ENCODE measurements at regions not wholly inside any gene's neighbourhood (a gene's known extent, or its start where the extent isn't known, plus 50 kb on each side); places are given as distances from the start of the nearest gene placed in this dataset.

GRCh38 chr12:126768517-126768916 is 1498.5 kb upstream of the TMEM132C start:
- WGBS, 2 experiments (ENCODE audit: extremely low coverage in 1 of 2, insufficient coverage in 1 of 2, insufficient read length in 1 of 2, insufficient replicate concordance in 2 of 2, low coverage in 1 of 2, low lambda C conversion rate in 2 of 2, missing lambda C conversion rate in 1 of 2): 95% methylated on average over 4 of the region's 4 CpGs; no CpG with 5 or more reads in 1 of the 2 experiments
- no peak overlapping the region for H2BK15ac ChIP-seq (ENCODE audit: low read length)
- no peaks in the 10 kb centered on the region for H3K4me1 ChIP-seq (replicated peaks in 1 of 4; ENCODE audit: control insufficient read depth in 3 of 4, insufficient read depth in 4 of 4, low read length in 3 of 4)
- H2BK5ac ChIP-seq (ENCODE audit: low read depth, low read length): no peak overlapping the region
- H3K4me2 ChIP-seq (ENCODE audit: insufficient read depth in 1 of 2, low read depth in 2 of 2, low read length in 2 of 2): no peak overlapping the region
- H4K20me1 ChIP-seq (replicated peaks in 1 of 2; ENCODE audit: control insufficient read depth in 1 of 2, insufficient read depth in 2 of 2, low read length in 2 of 2): no peaks in the 10 kb centered on the region
- H3K9ac ChIP-seq (replicated peaks in 1 of 4; ENCODE audit: extremely low read depth in 1 of 4, low read depth in 3 of 4, low read length in 3 of 4): no peak overlapping the region
- no peaks in the 10 kb centered on the region for H3K79me2 ChIP-seq (ENCODE audit: control insufficient read depth in 1 of 2, insufficient read depth in 2 of 2, low read length in 2 of 2)
- H3K56ac ChIP-seq (replicated peaks; ENCODE audit: insufficient read length, low read depth, low read length): no peak overlapping the region
- H3K36me3 ChIP-seq (ENCODE audit: control insufficient read depth in 2 of 4, insufficient read depth in 4 of 4, low read length in 3 of 4): no peaks in the 10 kb centered on the region
- H3K4me3 ChIP-seq (ENCODE audit: extremely low read depth in 1 of 4, insufficient read depth in 2 of 4, low read depth in 3 of 4, low read length in 4 of 4): no peak overlapping the region
- H3K4ac ChIP-seq (replicated peaks; ENCODE audit: insufficient read length, low read depth, low read length): no peak overlapping the region
- no peak overlapping the region for H2BK20ac ChIP-seq (ENCODE audit: low read length)
- H4K8ac ChIP-seq (ENCODE audit: extremely low read depth, insufficient read depth, low read length): no peak overlapping the region
- FAIRE-seq (no peak), DNase-seq (ENCODE audit: low read depth in 1 of 2, low spot score in 2 of 2) (no peak)
- H3K18ac ChIP-seq (ENCODE audit: extremely low read depth, low read length): no peak overlapping the region
- no peaks in the 10 kb centered on the region for H3K79me1 ChIP-seq (ENCODE audit: low read depth, low read length)
- no peak overlapping the region for H2BK120ac ChIP-seq (replicated peaks; ENCODE audit: low read depth, low read length)
- H3K14ac ChIP-seq (ENCODE audit: insufficient read length): no peak overlapping the region
- H4K91ac ChIP-seq (replicated peaks; ENCODE audit: insufficient read length, low read length): no peak overlapping the region
- H3K23me2 ChIP-seq (ENCODE audit: low read depth, low read length): no peaks in the 10 kb centered on the region; the same call in 1 of the 2 replicates
- ChIA-PET POLR2A (ENCODE audit: partially characterized antibody) (no interaction called here), CTCF (ENCODE audit: partially characterized antibody) (no interaction called here)
- H3K9me3 ChIP-seq (ENCODE audit: insufficient read depth in 2 of 2, low read depth in 1 of 2, low read length in 1 of 2): peaks cover 4 to 8% of the 10 kb centered on the region in 2 experiments
- H3K27ac ChIP-seq (ENCODE audit: low read depth, low read length): no peak overlapping the region
- H2AK5ac ChIP-seq (ENCODE audit: low read depth, low read length): no peak overlapping the region
- H3K23ac ChIP-seq (ENCODE audit: insufficient read length): no peak overlapping the region
- no peaks in the 10 kb centered on the region for H3K27me3 ChIP-seq (replicated peaks in 1 of 4; ENCODE audit: control insufficient read depth in 3 of 4, extremely low read depth in 1 of 4, insufficient read depth in 3 of 4, low read length in 3 of 4)
- H4K5ac ChIP-seq (ENCODE audit: insufficient read length, low read depth, low read length): no peak overlapping the region
- no peak overlapping the region for H2AFZ ChIP-seq (ENCODE audit: low read length)
- no peak overlapping the region for H2BK12ac ChIP-seq (ENCODE audit: low read depth, low read length)
- no peak for TF ChIP-seq CHD7 (IDR thresholded peaks at IDR 0.05; ENCODE audit: insufficient replicate concordance, low read length)
